ENCODE measurements at regions not wholly inside any gene's neighbourhood (a gene's known extent, or its start where the extent isn't known, plus 50 kb on each side); places are given as distances from the start of the nearest gene placed in this dataset.

DNA sequence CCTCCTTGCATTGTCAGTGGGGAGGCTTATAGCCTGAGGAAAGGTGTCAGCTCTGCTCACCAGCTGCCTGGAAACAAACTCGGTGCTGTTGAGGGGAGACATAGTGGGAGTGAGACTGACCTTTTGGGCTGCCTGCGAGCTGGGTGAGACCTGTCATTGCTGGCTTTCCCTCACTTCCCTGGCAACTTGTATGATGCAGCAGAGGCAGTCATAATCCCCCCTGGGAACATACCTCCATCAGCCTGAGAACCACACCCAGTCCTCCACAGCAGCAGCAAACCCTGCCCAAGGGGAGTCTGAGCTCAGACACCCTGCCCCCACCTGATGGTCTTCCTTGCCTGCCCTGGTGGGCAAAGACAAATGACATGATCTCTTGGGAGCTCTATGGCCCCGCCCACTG is 521.2 kb upstream of the IMPG1 start:
- H3K27me3 Mint-ChIP-seq (ENCODE audit: unreplicated experiment) = no peaks in the 10 kb centered on the region
- H3K27ac Mint-ChIP-seq (ENCODE audit: unreplicated experiment) = no peak overlapping the region
- DNase-seq = peak; percentile 15
- no peaks in the 10 kb centered on the region for H3K9me3 Mint-ChIP-seq (ENCODE audit: unreplicated experiment)
- H3K4me3 Mint-ChIP-seq (ENCODE audit: unreplicated experiment) = no peak overlapping the region
- H3K4me1 Mint-ChIP-seq (ENCODE audit: low read depth, unreplicated experiment) = peaks cover 4% of the 10 kb centered on the region
- peaks cover 24% of the 10 kb centered on the region for H3K36me3 Mint-ChIP-seq (ENCODE audit: unreplicated experiment)
- TF ChIP-seq, protein P1, sequence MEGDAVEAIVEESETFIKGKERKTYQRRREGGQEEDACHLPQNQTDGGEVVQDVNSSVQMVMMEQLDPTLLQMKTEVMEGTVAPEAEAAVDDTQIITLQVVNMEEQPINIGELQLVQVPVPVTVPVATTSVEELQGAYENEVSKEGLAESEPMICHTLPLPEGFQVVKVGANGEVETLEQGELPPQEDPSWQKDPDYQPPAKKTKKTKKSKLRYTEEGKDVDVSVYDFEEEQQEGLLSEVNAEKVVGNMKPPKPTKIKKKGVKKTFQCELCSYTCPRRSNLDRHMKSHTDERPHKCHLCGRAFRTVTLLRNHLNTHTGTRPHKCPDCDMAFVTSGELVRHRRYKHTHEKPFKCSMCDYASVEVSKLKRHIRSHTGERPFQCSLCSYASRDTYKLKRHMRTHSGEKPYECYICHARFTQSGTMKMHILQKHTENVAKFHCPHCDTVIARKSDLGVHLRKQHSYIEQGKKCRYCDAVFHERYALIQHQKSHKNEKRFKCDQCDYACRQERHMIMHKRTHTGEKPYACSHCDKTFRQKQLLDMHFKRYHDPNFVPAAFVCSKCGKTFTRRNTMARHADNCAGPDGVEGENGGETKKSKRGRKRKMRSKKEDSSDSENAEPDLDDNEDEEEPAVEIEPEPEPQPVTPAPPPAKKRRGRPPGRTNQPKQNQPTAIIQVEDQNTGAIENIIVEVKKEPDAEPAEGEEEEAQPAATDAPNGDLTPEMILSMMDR (IDR thresholded peaks at IDR 0.05; ENCODE audit: partially characterized antibody, unreplicated experiment) = no peak

DNA sequence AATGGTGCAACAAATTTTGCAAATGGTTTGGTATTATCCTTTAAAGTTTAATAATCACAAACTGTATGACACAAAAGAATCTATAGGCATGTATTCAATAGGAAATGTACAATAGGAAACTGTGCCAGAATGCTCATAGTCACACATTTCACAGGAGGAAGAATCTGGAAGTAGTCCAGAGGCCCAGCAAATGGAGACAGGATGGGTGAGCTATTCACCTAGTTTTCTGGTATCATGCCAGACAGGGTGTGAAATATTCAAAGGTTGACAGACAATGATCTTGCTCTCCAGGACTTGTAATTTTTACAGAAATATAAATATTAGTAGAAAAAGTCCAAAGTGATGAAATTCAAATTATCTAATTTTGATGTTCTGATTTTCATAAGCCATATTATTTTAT is 520.1 kb upstream of the IMPG1 start:
- Mint-ChIP-seq H3K9me3 (ENCODE audit: unreplicated experiment) (no peaks in the 10 kb centered on the region), H3K27me3 (ENCODE audit: unreplicated experiment) (no peaks in the 10 kb centered on the region), H3K4me1 (ENCODE audit: low read depth, unreplicated experiment) (peaks cover 4% of the 10 kb centered on the region), H3K27ac (ENCODE audit: unreplicated experiment) (no peak overlapping the region), H3K4me3 (ENCODE audit: unreplicated experiment) (no peak overlapping the region), H3K36me3 (ENCODE audit: unreplicated experiment) (peaks cover 22% of the 10 kb centered on the region)
- TF ChIP-seq, protein P1 (IDR thresholded peaks at IDR 0.05; ENCODE audit: partially characterized antibody, unreplicated experiment) = no peak
- no peak for DNase-seq

DNA sequence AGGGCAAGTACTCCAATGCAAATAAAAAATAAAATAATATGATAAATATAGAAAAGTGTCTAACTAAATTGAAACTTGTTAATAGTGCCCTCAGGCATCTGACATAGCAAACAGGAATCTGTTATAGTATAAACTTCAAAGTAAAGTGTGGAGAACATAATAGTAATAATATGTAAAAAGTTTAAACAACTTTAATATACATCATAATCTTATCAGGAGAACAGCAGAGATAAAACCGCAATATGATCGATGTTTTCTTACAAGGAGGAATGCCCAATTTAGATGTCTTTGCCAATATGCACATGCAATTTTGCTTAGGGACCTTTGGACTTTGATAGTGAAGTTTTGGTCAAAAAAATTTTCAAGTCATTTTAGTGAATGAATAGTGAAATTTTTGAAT is 514.8 kb upstream of the IMPG1 start:
- DNase-seq = no peak
- Mint-ChIP-seq H3K27me3 (ENCODE audit: unreplicated experiment) (no peaks in the 10 kb centered on the region), H3K4me1 (ENCODE audit: low read depth, unreplicated experiment) (peaks cover 2% of the 10 kb centered on the region), H3K9me3 (ENCODE audit: unreplicated experiment) (no peaks in the 10 kb centered on the region), H3K27ac (ENCODE audit: unreplicated experiment) (no peak overlapping the region), H3K36me3 (ENCODE audit: unreplicated experiment) (peaks cover 4% of the 10 kb centered on the region), H3K4me3 (ENCODE audit: unreplicated experiment) (no peak overlapping the region)
- TF ChIP-seq, protein P1 (IDR thresholded peaks at IDR 0.05; ENCODE audit: partially characterized antibody, unreplicated experiment) = no peak

DNA sequence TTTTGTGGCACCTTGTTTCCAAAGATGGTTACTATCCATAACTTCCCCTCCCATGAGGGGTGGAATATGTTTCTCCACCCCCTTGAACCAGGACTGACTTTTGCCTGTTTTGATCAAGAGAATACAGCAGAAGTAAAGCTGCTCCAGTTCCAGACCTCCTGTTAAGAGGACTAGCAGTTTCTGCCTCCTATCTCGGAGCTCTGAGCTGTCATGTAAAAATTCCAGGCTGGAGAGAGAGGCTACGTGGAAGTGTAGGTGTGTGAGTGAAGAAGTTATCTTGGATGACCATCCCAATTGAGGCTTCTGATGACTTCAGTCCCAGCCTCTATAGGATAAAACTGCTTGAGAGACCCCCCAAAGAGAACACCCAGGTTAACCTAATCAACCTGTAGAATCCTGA is 511.7 kb upstream of the IMPG1 start:
- Mint-ChIP-seq H3K36me3 (ENCODE audit: unreplicated experiment) (no peaks in the 10 kb centered on the region), H3K9me3 (ENCODE audit: unreplicated experiment) (no peaks in the 10 kb centered on the region), H3K27me3 (ENCODE audit: unreplicated experiment) (no peaks in the 10 kb centered on the region), H3K4me1 (ENCODE audit: low read depth, unreplicated experiment) (peaks cover 3% of the 10 kb centered on the region), H3K4me3 (ENCODE audit: unreplicated experiment) (no peak overlapping the region), H3K27ac (ENCODE audit: unreplicated experiment) (no peak overlapping the region)
- no peak for DNase-seq
- TF ChIP-seq, protein P1 (IDR thresholded peaks at IDR 0.05; ENCODE audit: partially characterized antibody, unreplicated experiment) = no peak

DNA sequence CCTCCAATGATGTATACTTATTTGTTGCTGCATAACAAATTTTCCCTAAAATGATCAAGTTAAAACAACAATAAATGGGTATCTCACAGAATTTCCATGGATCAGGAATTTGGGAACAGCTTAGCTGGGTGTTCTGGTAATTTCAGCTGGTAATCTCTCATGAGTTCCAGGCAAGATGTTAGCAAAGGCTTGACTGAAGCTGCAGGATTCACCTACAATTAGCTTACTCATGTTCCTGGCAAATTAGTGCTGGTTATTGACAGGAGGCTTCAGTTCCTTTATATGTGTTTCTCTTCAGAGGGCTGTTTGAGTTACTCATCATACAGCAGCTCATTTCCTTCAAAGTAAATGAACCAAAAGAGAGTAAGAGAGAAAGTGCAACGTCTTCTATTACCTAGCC is 506.3 kb upstream of the IMPG1 start:
- no peaks in the 10 kb centered on the region for H3K27me3 Mint-ChIP-seq (ENCODE audit: unreplicated experiment)
- peaks cover 12% of the 10 kb centered on the region for H3K4me1 Mint-ChIP-seq (ENCODE audit: low read depth, unreplicated experiment)
- no peaks in the 10 kb centered on the region for H3K9me3 Mint-ChIP-seq (ENCODE audit: unreplicated experiment)
- no peak overlapping the region for H3K27ac Mint-ChIP-seq (ENCODE audit: unreplicated experiment)
- TF ChIP-seq, protein P1 (IDR thresholded peaks at IDR 0.05; ENCODE audit: partially characterized antibody, unreplicated experiment) = no peak
- H3K36me3 Mint-ChIP-seq (ENCODE audit: unreplicated experiment) = no peaks in the 10 kb centered on the region
- no peak for DNase-seq
- no peak overlapping the region for H3K4me3 Mint-ChIP-seq (ENCODE audit: unreplicated experiment)
